Lung (tissue), 11 donors: ENCODE measurements at regions not wholly inside any gene's neighbourhood (a gene's known extent, or its start where the extent isn't known, plus 50 kb on each side); places are given as distances from the start of the nearest gene placed in this dataset.

Experiments used
- ATAC-seq: fragments of 200-7000 bp; cut with Tn5 transposase; one replicate; pipeline ENCODE4 v1.9.1; 2020; ENCODE audit warnings: moderate number of reproducible peaks; ENCODE audit not compliant: insufficient read depth, low FRiP score
- DNase-seq, 3 donors: peaks; one replicate each; pipeline ENCODE4 v3.0.0-alpha.2; 2013 to 2017
- H3K27ac ChIP-seq, 2 donors: one replicate each; pipeline ENCODE4 v1.5.1; 2013; ENCODE audit warnings: mild to moderate bottlenecking in 2 of 2, moderate library complexity in 2 of 2, control low read depth in 1 of 2, inconsistent platforms in 1 of 2, low read depth in 1 of 2, low read length in 1 of 2
- H3K27me3 ChIP-seq, 3 donors: one replicate each; pipeline ENCODE4 v1.5.1; 2013; ENCODE audit warnings: low read length in 2 of 3; ENCODE audit not compliant: control insufficient read depth in 3 of 3, insufficient read depth in 3 of 3
- H3K36me3 ChIP-seq, 4 donors: one replicate each; pipeline ENCODE4 v1.5.1; 2013; ENCODE audit warnings: low read length in 4 of 4, mild to moderate bottlenecking in 1 of 4, moderate library complexity in 1 of 4; ENCODE audit not compliant: control insufficient read depth in 4 of 4, insufficient read depth in 4 of 4
- H3K4me1 ChIP-seq, 5 donors: one replicate each; pipeline ENCODE4 v1.5.1; 2013; ENCODE audit warnings: low read length in 5 of 5, mild to moderate bottlenecking in 2 of 5, moderate library complexity in 1 of 5; ENCODE audit not compliant: control insufficient read depth in 5 of 5, insufficient read depth in 5 of 5
- H3K4me3 ChIP-seq: one replicate; pipeline ENCODE4 v1.5.1; 2013; ENCODE audit warnings: mild to moderate bottlenecking, control low read depth, moderate library complexity
- H3K9ac ChIP-seq, 2 donors: one replicate each; pipeline ENCODE4 v1.5.1; 2013; ENCODE audit warnings: low read length in 2 of 2, control low read depth in 1 of 2; ENCODE audit not compliant: insufficient read depth in 1 of 2
- H3K9me3 ChIP-seq, 4 donors: one replicate each; pipeline ENCODE4 v1.5.1; 2013; ENCODE audit warnings: low read length in 3 of 4, mild to moderate bottlenecking in 1 of 4, moderate library complexity in 1 of 4; ENCODE audit not compliant: control insufficient read depth in 4 of 4, insufficient read depth in 3 of 4
- CTCF ChIP-seq: IDR thresholded peaks from 2 replicates; pipeline ENCODE4 v1.5.1; 2012; ENCODE audit warnings: mild to moderate bottlenecking; ENCODE audit errors: control extremely low read depth, extremely low read depth
- WGBS, 2 donors: extraction: QIAGEN DNeasy Blood & Tissue Kit; methylation state at CpG; one replicate each; pipeline ENCODE4 v1.1.7; 2013; 5-methylcytosine and 5-hydroxymethylcytosine counted together
- donor health status: control.
- donor health status: control.
- donor health status: Bipolar disorder and iron deficiency.
- donor health status: healthy.
- donor health status: DM: yes; HTN: yes; CAD: no.

GRCh38 chr1:224809137-224809536, 120.3 kb upstream of the DNAH14 start:
- H3K4me1 ChIP-seq, result no peaks in the 10 kb centered on the region
- H3K36me3 ChIP-seq, result no peaks in the 10 kb centered on the region
- peaks cover 0 to 6% (median 1%) of the 10 kb centered on the region in 4 donors for H3K9me3 ChIP-seq
- WGBS, 2 donors, result 90 to 93% methylated on average over 5 of the region's 5 CpGs
- no peak for DNase-seq
- no peak for ATAC-seq
- H3K27me3 ChIP-seq, result no peaks in the 10 kb centered on the region
- no peak for TF ChIP-seq CTCF
- no peak overlapping the region for H3K27ac ChIP-seq
- H3K9ac ChIP-seq, result no peak overlapping the region
- H3K4me3 ChIP-seq, result no peak overlapping the region

GRCh38 chr1:224809613-224810012, 119.9 kb upstream of the DNAH14 start:
- WGBS, 2 donors, result 92 to 97% methylated on average over 4 of the region's 4 CpGs
- Histone ChIP-seq H3K27ac (no peak overlapping the region), H3K9ac (no peak overlapping the region), H3K27me3 (no peaks in the 10 kb centered on the region), H3K9me3 (peaks cover 0 to 6% (median 1%) of the 10 kb centered on the region in 4 donors), H3K36me3 (no peaks in the 10 kb centered on the region), H3K4me3 (no peak overlapping the region), H3K4me1 (no peaks in the 10 kb centered on the region)
- DNase-seq (no peak), ATAC-seq (no peak)
- no peak for TF ChIP-seq CTCF

GRCh38 chr1:224811564-224811963, 117.9 kb upstream of the DNAH14 start:
- Histone ChIP-seq H3K4me3 (no peak overlapping the region), H3K9ac (no peak overlapping the region), H3K4me1 (no peaks in the 10 kb centered on the region), H3K9me3 (peaks cover 0 to 6% (median 3%) of the 10 kb centered on the region in 4 donors), H3K27me3 (no peaks in the 10 kb centered on the region), H3K27ac (no peak overlapping the region), H3K36me3 (no peaks in the 10 kb centered on the region)
- 79 to 91% methylated on average over 7 of the region's 7 CpGs for WGBS, 2 donors
- ATAC-seq, result no peak
- DNase-seq, result no peak
- TF ChIP-seq CTCF, result no peak

GRCh38 chr1:224815647-224816046, 113.8 kb upstream of the DNAH14 start:
- H3K9me3 ChIP-seq, result peaks cover 0 to 9% (median 3%) of the 10 kb centered on the region in 4 donors
- H3K9ac ChIP-seq, result no peak overlapping the region
- no peak for TF ChIP-seq CTCF
- H3K4me1 ChIP-seq, result no peaks in the 10 kb centered on the region
- WGBS, 2 donors, result 84 to 85% methylated on average over 2 of the region's 2 CpGs
- no peaks in the 10 kb centered on the region for H3K36me3 ChIP-seq
- no peaks in the 10 kb centered on the region for H3K27me3 ChIP-seq
- no peak for DNase-seq
- no peak overlapping the region for H3K27ac ChIP-seq
- no peak overlapping the region for H3K4me3 ChIP-seq
- ATAC-seq, result no peak
